OCI-LY7 (cell line): ENCODE measurements at regions not wholly inside any gene's neighbourhood (a gene's known extent, or its start where the extent isn't known, plus 50 kb on each side); places are given as distances from the start of the nearest gene placed in this dataset.

ENCODE experiments used
- EZH2phosphoT487 ChIP-seq: fragments of 200-600 bp; sonication (generic); IDR thresholded peaks from 2 replicates; pipeline ENCODE4 v1.6.1; 2018; ENCODE audit warnings: low read depth, borderline replicate concordance, mild to moderate bottlenecking, mixed run types, antibody characterized with exemption, low read length, moderate library complexity, mixed read lengths
- TF ChIP-seq, protein P1 (sequence below): fragments of 200-600 bp; sonication (generic); conservative IDR thresholded peaks from 2 replicates; pipeline ENCODE4 v1.5.1; 2014; ENCODE audit warnings: mild to moderate bottlenecking, antibody characterized with exemption, low read length, moderate library complexity, mixed read lengths

DNA sequence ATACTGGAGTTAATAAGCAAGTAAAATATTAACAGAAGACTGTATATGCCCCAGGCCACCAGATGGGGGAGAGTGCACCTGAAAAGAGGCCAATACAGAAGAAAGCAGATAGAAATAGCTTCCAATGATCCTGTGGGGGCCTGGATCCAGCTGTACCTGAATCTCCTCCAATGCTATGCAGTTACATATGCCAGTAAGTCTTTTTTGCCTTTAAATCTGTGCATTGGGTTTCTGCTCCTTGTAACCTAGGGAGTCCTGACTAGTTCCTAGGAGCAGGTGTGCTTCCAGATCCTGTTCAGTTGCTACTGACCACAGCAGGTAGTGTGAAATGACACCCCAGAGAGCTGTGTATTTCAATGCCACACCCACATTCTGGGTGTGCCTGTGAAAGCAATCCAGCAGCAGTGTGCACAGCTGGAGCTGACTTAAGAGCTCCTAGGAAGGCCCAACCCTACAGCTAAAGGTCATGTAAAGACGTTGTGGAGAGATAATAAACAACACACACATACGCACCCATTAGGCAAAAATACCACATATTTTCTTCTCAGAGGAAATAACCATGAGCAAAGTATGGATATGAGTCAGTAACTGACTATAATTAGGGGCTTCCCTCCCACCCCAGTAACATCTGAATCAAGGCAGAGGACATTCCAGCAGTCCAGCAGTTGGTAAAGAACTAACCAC lies 62.2 kb upstream of the AKAP13 start:
- TF ChIP-seq, protein P1, sequence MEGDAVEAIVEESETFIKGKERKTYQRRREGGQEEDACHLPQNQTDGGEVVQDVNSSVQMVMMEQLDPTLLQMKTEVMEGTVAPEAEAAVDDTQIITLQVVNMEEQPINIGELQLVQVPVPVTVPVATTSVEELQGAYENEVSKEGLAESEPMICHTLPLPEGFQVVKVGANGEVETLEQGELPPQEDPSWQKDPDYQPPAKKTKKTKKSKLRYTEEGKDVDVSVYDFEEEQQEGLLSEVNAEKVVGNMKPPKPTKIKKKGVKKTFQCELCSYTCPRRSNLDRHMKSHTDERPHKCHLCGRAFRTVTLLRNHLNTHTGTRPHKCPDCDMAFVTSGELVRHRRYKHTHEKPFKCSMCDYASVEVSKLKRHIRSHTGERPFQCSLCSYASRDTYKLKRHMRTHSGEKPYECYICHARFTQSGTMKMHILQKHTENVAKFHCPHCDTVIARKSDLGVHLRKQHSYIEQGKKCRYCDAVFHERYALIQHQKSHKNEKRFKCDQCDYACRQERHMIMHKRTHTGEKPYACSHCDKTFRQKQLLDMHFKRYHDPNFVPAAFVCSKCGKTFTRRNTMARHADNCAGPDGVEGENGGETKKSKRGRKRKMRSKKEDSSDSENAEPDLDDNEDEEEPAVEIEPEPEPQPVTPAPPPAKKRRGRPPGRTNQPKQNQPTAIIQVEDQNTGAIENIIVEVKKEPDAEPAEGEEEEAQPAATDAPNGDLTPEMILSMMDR = peak; percentile 77
- no peak for TF ChIP-seq EZH2phosphoT487
